Tibial nerve (tissue), 4 donors: ENCODE measurements at regions not wholly inside any gene's neighbourhood (a gene's known extent, or its start where the extent isn't known, plus 50 kb on each side); places are given as distances from the start of the nearest gene placed in this dataset.
"Not testable (repeated sequence)": the region's sequence is repeated elsewhere in the genome, so short reads cannot be mapped to it uniquely, and the experiment has no call there.

ENCODE experiments used
- DNase-seq, 2 donors: peaks; one replicate each; pipeline ENCODE4 v3.0.0-alpha.2; 2019; ENCODE audit warnings: low spot score in 2 of 2
- H3K27ac ChIP-seq, 4 donors: fragments of 200-600 bp; sonication (generic) in 3 of 4; one replicate each; pipeline ENCODE4 v1.5.1; 2017 to 2019; ENCODE audit warnings: mild to moderate bottlenecking in 1 of 4
- H3K27me3 ChIP-seq, 2 donors: fragments of 200-600 bp; sonication (generic) in 1 of 2; one replicate each; pipeline versions ENCODE4 v1.5.1 to v1.6.0; 2017 to 2019
- H3K36me3 ChIP-seq, 3 donors: fragments of 200-600 bp; sonication (generic); one replicate each; pipeline ENCODE4 v1.5.1; 2018 to 2019
- H3K4me1 ChIP-seq, 4 donors: fragments of 200-600 bp; sonication (generic) in 3 of 4; one replicate each; pipeline ENCODE4 v1.5.1; 2017 to 2019
- H3K4me3 ChIP-seq, 4 donors: fragments of 200-600 bp; sonication (generic) in 3 of 4; one replicate each; pipeline ENCODE4 v1.5.1; 2017 to 2019; ENCODE audit warnings: mild to moderate bottlenecking in 1 of 4, moderate library complexity in 1 of 4
- H3K9me3 ChIP-seq, 4 donors: fragments of 200-600 bp; sonication (generic) in 3 of 4; one replicate each; pipeline ENCODE4 v1.5.1; 2017 to 2019
- CTCF ChIP-seq, 5 experiments: fragments of 200-600 bp in 3 of 5; fragments of 450-650 bp in 2 of 5; sonication (generic) in 3 of 5; IDR thresholded peaks; one replicate each; pipeline ENCODE4 v1.5.1; 2016 to 2019; ENCODE audit warnings: antibody characterized with exemption in 5 of 5, mild to moderate bottlenecking in 3 of 5, moderate library complexity in 2 of 5
- EP300 ChIP-seq, 2 donors: sonication (generic); formaldehyde crosslinking; IDR thresholded peaks; one replicate each; pipeline ENCODE4 v1.6.1; 2017; ENCODE audit warnings: antibody characterized with exemption in 2 of 2, mild to moderate bottlenecking in 1 of 2
- POLR2A ChIP-seq, 2 donors: fragments of 450-650 bp; IDR thresholded peaks; one replicate each; pipeline ENCODE4 v1.6.1; 2017; ENCODE audit warnings: antibody characterized with exemption in 2 of 2, mild to moderate bottlenecking in 2 of 2, moderate library complexity in 2 of 2
- WGBS, 2 donors: methylation state at CpG; one replicate each; pipeline ENCODE4 v1.1.5; 2018; 5-methylcytosine and 5-hydroxymethylcytosine counted together

GRCh38 chr16:35152067-35152627 lies 1692.7 kb downstream of the TP53TG3F start:
- DNase-seq = no peak
- TF ChIP-seq EP300 (IDR thresholded peaks at IDR 0.05) = no peak
- TF ChIP-seq CTCF (IDR thresholded peaks at IDR 0.05) = no peak
- no peak for TF ChIP-seq POLR2A (IDR thresholded peaks at IDR 0.05)

DNA sequence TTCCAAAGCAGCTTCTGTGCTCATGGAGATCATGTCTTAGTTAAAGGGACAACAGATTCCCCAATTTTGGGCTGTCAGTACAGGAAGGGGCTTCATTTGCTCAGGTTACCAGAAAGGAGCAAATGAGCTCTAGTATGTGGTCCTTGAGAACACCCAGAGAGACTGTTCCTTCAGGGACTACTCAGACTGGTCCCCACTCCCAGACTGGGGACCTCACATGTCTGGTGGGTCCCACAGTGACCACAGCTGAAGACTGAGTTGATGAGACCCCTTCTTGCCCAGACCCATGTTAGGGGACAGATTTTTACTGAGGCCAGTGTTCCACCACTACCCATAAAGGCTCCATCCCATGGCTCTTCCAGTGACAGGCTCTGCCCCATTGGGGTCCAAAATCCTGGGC lies 1695.2 kb downstream of the TP53TG3F start:
- Histone ChIP-seq H3K36me3 (no peaks in the 10 kb centered on the region), H3K27ac (no peak overlapping the region), H3K4me3 (no peak overlapping the region), H3K27me3 (no peaks in the 10 kb centered on the region), H3K9me3 (peaks cover 0 to 51% (median 2%) of the 10 kb centered on the region in 4 donors), H3K4me1 (no peaks in the 10 kb centered on the region)
- TF ChIP-seq EP300 (IDR thresholded peaks at IDR 0.05) = no peak
- TF ChIP-seq POLR2A (IDR thresholded peaks at IDR 0.05) = no peak
- TF ChIP-seq CTCF (IDR thresholded peaks at IDR 0.05) = no peak
- no peak for DNase-seq

More at GRCh38 chr16:35152067-35152627, 1692.7 kb downstream of the TP53TG3F start:
- Histone ChIP-seq H3K36me3 (no peaks in the 10 kb centered on the region), H3K27me3 (no peaks in the 10 kb centered on the region), H3K27ac (no peak overlapping the region), H3K9me3 (peaks cover 0 to 56% (median 2%) of the 10 kb centered on the region in 4 donors), H3K4me3 (no peak overlapping the region), H3K4me1 (no peaks in the 10 kb centered on the region)
- WGBS, 2 donors = 10 to 14% methylated on average over 1 of the region's 1 CpG

GRCh38 chr16:35157549-35157948 lies 1698.1 kb downstream of the TP53TG3F start:
- H3K4me3 ChIP-seq, H3K27ac ChIP-seq, DNase-seq, H3K27me3 ChIP-seq, H3K36me3 ChIP-seq, H3K4me1 ChIP-seq: not testable (repeated sequence)
- H3K9me3 ChIP-seq = peaks cover 0 to 31% (median 2%) of the 10 kb centered on the region in 4 donors
- WGBS, 2 donors = 82 to 86% methylated on average over 12 to 14 of the region's 15 CpGs

DNA sequence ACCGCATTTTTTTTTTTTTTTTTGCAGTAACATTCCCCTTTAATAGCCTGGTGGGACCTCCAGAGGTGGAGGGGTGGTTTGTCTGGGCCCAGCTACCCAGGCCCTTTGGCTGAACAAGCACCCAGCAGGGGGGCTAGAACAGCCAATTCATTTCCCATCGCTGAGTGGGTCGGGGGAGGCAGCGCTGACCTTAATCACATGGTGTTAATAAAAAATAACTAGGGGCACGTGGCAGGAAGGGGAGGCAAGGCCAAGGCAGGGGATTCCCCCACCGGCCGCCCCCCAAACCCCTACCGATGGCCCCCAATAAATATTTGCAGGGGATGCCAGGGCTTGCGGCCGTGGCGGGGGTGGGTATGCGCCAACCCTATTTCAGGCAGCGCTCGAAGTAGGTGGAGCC lies 1709.9 kb downstream of the TP53TG3F start:
- H3K4me3 ChIP-seq, H3K27ac ChIP-seq, DNase-seq, H3K27me3 ChIP-seq, H3K36me3 ChIP-seq, H3K4me1 ChIP-seq: not testable (repeated sequence)
- peaks cover 0 to 38% (median 0%) of the 10 kb centered on the region in 4 donors for H3K9me3 ChIP-seq
- 74% methylated on average over 13 to 14 of the region's 14 CpGs for WGBS, 2 donors

GRCh38 chr16:35170061-35170460 lies 1710.6 kb downstream of the TP53TG3F start:
- not testable (repeated sequence) for H3K4me1 ChIP-seq, H3K36me3 ChIP-seq, H3K27ac ChIP-seq, DNase-seq, H3K4me3 ChIP-seq, H3K27me3 ChIP-seq
- 75 to 79% methylated on average over 34 to 42 of the region's 42 CpGs for WGBS, 2 donors
- H3K9me3 ChIP-seq = peaks cover 0 to 40% (median 0%) of the 10 kb centered on the region in 4 donors

DNA sequence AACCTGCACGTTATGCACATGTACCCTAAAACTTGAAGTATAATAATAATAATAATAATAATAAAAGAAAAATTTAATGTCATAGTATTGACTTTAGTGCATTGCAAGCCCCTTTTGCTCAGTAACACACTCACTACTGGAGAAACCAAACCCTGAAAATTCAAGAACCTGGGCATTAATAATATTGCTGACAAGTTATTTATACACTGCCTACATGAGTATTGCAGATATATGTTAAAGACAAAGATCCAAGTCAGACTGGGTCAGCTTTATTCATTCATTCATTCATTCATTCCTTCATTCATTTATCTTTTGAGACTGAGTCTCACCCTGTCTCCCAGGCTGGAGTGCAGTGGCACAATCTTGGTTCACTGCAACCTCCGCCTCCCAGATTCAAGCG lies 1711.2 kb downstream of the TP53TG3F start:
- Histone ChIP-seq H3K27ac (no peak overlapping the region), H3K4me1 (no peaks in the 10 kb centered on the region), H3K4me3 (no peak overlapping the region), H3K36me3 (no peaks in the 10 kb centered on the region), H3K9me3 (peaks cover 0 to 38% (median 0%) of the 10 kb centered on the region in 4 donors), H3K27me3 (no peaks in the 10 kb centered on the region)
- TF ChIP-seq CTCF (IDR thresholded peaks at IDR 0.05) = no peak
- TF ChIP-seq POLR2A (IDR thresholded peaks at IDR 0.05) = no peak
- no peak for TF ChIP-seq EP300 (IDR thresholded peaks at IDR 0.05)
- DNase-seq = no peak
- WGBS, 2 donors = 90 to 91% methylated on average over 3 of the region's 3 CpGs

DNA sequence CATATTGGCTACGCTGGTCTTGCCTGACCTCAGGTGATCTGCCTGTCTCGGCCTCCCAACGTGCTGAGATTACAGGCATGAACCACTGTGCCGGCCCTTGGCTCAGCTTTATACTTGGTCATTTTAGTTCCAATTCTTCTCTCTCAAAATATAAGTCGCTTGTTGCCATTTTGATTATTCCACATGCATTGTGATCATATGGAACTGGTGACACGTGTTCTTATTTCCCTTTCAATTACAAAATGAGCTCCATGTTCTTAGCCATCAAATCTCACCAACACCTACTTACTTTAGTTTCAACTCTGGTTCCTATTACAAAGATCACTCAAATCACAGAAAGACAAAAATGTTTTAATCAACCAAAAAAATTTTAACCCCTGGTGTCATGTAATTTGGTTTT lies 1711.7 kb downstream of the TP53TG3F start:
- H3K4me3 ChIP-seq = no peak overlapping the region
- 69 to 70% methylated on average over 6 of the region's 6 CpGs for WGBS, 2 donors
- no peaks in the 10 kb centered on the region for H3K36me3 ChIP-seq
- H3K27me3 ChIP-seq = no peaks in the 10 kb centered on the region
- peaks cover 0 to 35% (median 0%) of the 10 kb centered on the region in 4 donors for H3K9me3 ChIP-seq
- no peak overlapping the region for H3K27ac ChIP-seq
- DNase-seq = no peak
- TF ChIP-seq POLR2A (IDR thresholded peaks at IDR 0.05) (no peak), EP300 (IDR thresholded peaks at IDR 0.05) (no peak)
- H3K4me1 ChIP-seq = no peaks in the 10 kb centered on the region
